OCI-LY1 (cell line): ENCODE measurements at regions not wholly inside any gene's neighbourhood (a gene's known extent, or its start where the extent isn't known, plus 50 kb on each side); places are given as distances from the start of the nearest gene placed in this dataset.

ENCODE experiments used
- H2AFZ ChIP-seq: fragments of 200-600 bp; sonication (generic), shearing (Covaris generic); 2 replicates; pipeline ENCODE4 v1.6.0; 2014; ENCODE audit warnings: antibody characterized with exemption, mild to moderate bottlenecking, low read length
- H3F3A ChIP-seq: fragments of 200-600 bp; sonication (generic), shearing (Covaris generic); 2 replicates; pipeline ENCODE4 v1.6.0; 2014; ENCODE audit warnings: mild to moderate bottlenecking, antibody characterized with exemption, low read length, moderate library complexity; ENCODE audit not compliant: insufficient read depth
- H3K27ac ChIP-seq: fragments of 200-600 bp; sonication (generic); 2 replicates; pipeline ENCODE4 v1.5.1; 2014; ENCODE audit warnings: low read length, mixed run types, mild to moderate bottlenecking, low read depth; ENCODE audit not compliant: poor library complexity, severe bottlenecking
- H3K27me3 ChIP-seq: fragments of 200-600 bp; sonication (generic); 2 replicates; pipeline ENCODE4 v1.6.0; 2014; ENCODE audit warnings: antibody characterized with exemption, mild to moderate bottlenecking, low read length, moderate library complexity; ENCODE audit not compliant: insufficient read depth
- H3K36me3 ChIP-seq: fragments of 200-600 bp; sonication (generic); 2 replicates; pipeline ENCODE4 v1.6.1; 2014; ENCODE audit warnings: mild to moderate bottlenecking, antibody characterized with exemption, low read length, moderate library complexity, mixed read lengths; ENCODE audit not compliant: insufficient read depth
- H3K4me1 ChIP-seq: fragments of 200-600 bp; sonication (generic); 2 replicates; pipeline ENCODE4 v1.5.1; 2014; ENCODE audit warnings: mild to moderate bottlenecking, low read length, moderate library complexity; ENCODE audit not compliant: insufficient read depth, severe bottlenecking
- H3K4me2 ChIP-seq: fragments of 200-600 bp; sonication (generic), shearing (Covaris generic); 2 replicates; pipeline ENCODE4 v1.6.1; 2014; ENCODE audit warnings: low read length
- H3K4me3 ChIP-seq: fragments of 200-600 bp; sonication (generic); 2 replicates; pipeline ENCODE4 v1.5.1; 2014; ENCODE audit warnings: low read length, low read depth, mild to moderate bottlenecking, mixed read lengths; ENCODE audit not compliant: poor library complexity, severe bottlenecking
- H3K79me2 ChIP-seq: fragments of 200-600 bp; shearing (Covaris generic); 2 replicates; pipeline ENCODE4 v1.6.1; 2016; ENCODE audit warnings: mixed run types, low read length, mixed read lengths; ENCODE audit not compliant: insufficient read depth
- H3K9ac ChIP-seq: fragments of 200-600 bp; sonication (generic), shearing (Covaris generic); 2 replicates; pipeline ENCODE4 v1.6.1; 2014; ENCODE audit warnings: mild to moderate bottlenecking, low read length, mixed read lengths
- H3K9me2 ChIP-seq: fragments of 200-600 bp; sonication (generic), shearing (Covaris generic); 2 replicates; pipeline ENCODE4 v1.6.1; 2014; ENCODE audit warnings: low read depth, mild to moderate bottlenecking, low read length, mixed read lengths
- H3K9me3 ChIP-seq: fragments of 200-600 bp; shearing (Covaris generic); 2 replicates; pipeline ENCODE4 v1.6.1; 2014; ENCODE audit warnings: low read length, mixed read lengths
- H4K20me1 ChIP-seq: fragments of 200-600 bp; sonication (generic), shearing (Covaris generic); 2 replicates; pipeline ENCODE4 v1.6.0; 2016; ENCODE audit warnings: mild to moderate bottlenecking, low read length; ENCODE audit not compliant: insufficient read depth
- EZH2 ChIP-seq: fragments of 200-600 bp; sonication (generic), shearing (Covaris generic); IDR thresholded peaks from 2 replicates; pipeline ENCODE4 v1.8.0; 2017; ENCODE audit warnings: borderline replicate concordance, mixed run types, mild to moderate bottlenecking, antibody characterized with exemption, low read length, moderate library complexity, mixed read lengths
- TF ChIP-seq, protein P1 (sequence below): fragments of 200-600 bp; sonication (generic), shearing (Covaris generic); IDR thresholded peaks from 2 replicates; pipeline ENCODE4 v1.5.1; 2017; ENCODE audit warnings: mild to moderate bottlenecking, antibody characterized with exemption, low read length, moderate library complexity, mixed read lengths

- no peaks in the 10 kb centered on the region for H3K27me3 ChIP-seq
- no peaks in the 10 kb centered on the region for H3K36me3 ChIP-seq
- H3F3A ChIP-seq, result no peaks in the 10 kb centered on the region
- no peak overlapping the region for H2AFZ ChIP-seq
- H3K4me1 ChIP-seq, result no peaks in the 10 kb centered on the region
- H3K27ac ChIP-seq, result no peak overlapping the region
- H3K4me3 ChIP-seq, result no peak overlapping the region
- no peak overlapping the region for H3K4me2 ChIP-seq
- H3K9me2 ChIP-seq, result no peaks in the 10 kb centered on the region
- no peaks in the 10 kb centered on the region for H3K9me3 ChIP-seq
- H3K9ac ChIP-seq, result no peak overlapping the region
- no peaks in the 10 kb centered on the region for H3K79me2 ChIP-seq
- no peak for TF ChIP-seq EZH2
- TF ChIP-seq, protein P1, sequence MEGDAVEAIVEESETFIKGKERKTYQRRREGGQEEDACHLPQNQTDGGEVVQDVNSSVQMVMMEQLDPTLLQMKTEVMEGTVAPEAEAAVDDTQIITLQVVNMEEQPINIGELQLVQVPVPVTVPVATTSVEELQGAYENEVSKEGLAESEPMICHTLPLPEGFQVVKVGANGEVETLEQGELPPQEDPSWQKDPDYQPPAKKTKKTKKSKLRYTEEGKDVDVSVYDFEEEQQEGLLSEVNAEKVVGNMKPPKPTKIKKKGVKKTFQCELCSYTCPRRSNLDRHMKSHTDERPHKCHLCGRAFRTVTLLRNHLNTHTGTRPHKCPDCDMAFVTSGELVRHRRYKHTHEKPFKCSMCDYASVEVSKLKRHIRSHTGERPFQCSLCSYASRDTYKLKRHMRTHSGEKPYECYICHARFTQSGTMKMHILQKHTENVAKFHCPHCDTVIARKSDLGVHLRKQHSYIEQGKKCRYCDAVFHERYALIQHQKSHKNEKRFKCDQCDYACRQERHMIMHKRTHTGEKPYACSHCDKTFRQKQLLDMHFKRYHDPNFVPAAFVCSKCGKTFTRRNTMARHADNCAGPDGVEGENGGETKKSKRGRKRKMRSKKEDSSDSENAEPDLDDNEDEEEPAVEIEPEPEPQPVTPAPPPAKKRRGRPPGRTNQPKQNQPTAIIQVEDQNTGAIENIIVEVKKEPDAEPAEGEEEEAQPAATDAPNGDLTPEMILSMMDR, result no peak
- no peaks in the 10 kb centered on the region for H4K20me1 ChIP-seq
Measured at GRCh38 chr18:1999387-1999786, 571.9 kb downstream of the METTL4 start.

DNA sequence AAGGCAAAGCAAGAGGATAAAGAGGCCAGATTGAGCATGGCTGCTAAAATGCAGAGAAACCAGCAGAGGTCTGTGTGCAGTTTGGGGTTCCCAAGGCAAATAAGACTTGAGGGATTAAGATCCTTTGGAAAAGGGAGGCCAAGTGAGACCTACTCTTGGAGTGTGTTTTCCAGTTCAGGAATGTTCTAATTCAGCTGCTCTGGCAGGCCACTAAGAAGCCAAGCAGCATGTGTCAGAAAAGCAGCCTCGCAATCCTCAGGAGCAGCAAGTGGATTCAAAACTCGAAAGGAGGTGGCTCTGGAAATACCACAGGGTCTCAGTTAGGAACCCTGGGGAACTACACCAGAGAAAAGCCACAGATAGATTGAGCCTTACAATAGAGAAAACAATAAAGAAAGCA is 569.2 kb downstream of the METTL4 start:
- Histone ChIP-seq H3K27me3 (no peaks in the 10 kb centered on the region), H3K9me2 (no peaks in the 10 kb centered on the region), H3K4me1 (no peaks in the 10 kb centered on the region), H4K20me1 (no peaks in the 10 kb centered on the region), H3K4me2 (no peak overlapping the region), H3K79me2 (no peaks in the 10 kb centered on the region), H3K9ac (no peak overlapping the region), H3K9me3 (no peaks in the 10 kb centered on the region), H3K36me3 (no peaks in the 10 kb centered on the region), H3F3A (no peaks in the 10 kb centered on the region), H3K27ac (no peak overlapping the region), H2AFZ (no peak overlapping the region), H3K4me3 (no peak overlapping the region)
- no peak for TF ChIP-seq EZH2
- TF ChIP-seq, protein P1, result no peak

GRCh38 chr18:2002604-2003003 is 568.7 kb downstream of the METTL4 start:
- no peaks in the 10 kb centered on the region for H3K9me3 ChIP-seq
- H4K20me1 ChIP-seq, result no peaks in the 10 kb centered on the region
- TF ChIP-seq EZH2, result no peak
- TF ChIP-seq, protein P1, result no peak
- H3K4me2 ChIP-seq, result no peak overlapping the region
- no peak overlapping the region for H3K4me3 ChIP-seq
- no peak overlapping the region for H2AFZ ChIP-seq
- no peak overlapping the region for H3K27ac ChIP-seq
- H3K9ac ChIP-seq, result no peak overlapping the region
- H3K36me3 ChIP-seq, result no peaks in the 10 kb centered on the region
- H3K9me2 ChIP-seq, result no peaks in the 10 kb centered on the region
- H3K27me3 ChIP-seq, result no peaks in the 10 kb centered on the region
- no peaks in the 10 kb centered on the region for H3K4me1 ChIP-seq
- H3K79me2 ChIP-seq, result no peaks in the 10 kb centered on the region
- no peaks in the 10 kb centered on the region for H3F3A ChIP-seq
